PC-3 (cell line): ENCODE measurements at regions not wholly inside any gene's neighbourhood (a gene's known extent, or its start where the extent isn't known, plus 50 kb on each side); places are given as distances from the start of the nearest gene placed in this dataset.

Experiments used
- CTCF ChIP-seq: fragments of 300-600 bp; sonication (generic); conservative IDR thresholded peaks from 2 replicates; pipeline ENCODE4 v1.5.1; 2017; ENCODE audit warnings: antibody characterized with exemption, low read depth, mild to moderate bottlenecking, low read length
- EZH2 ChIP-seq: fragments of 300-600 bp; sonication (generic); IDR thresholded peaks from one replicate; pipeline ENCODE4 v1.6.1; 2017; ENCODE audit warnings: antibody characterized with exemption, mild to moderate bottlenecking, low read length; ENCODE audit not compliant: unreplicated experiment

DNA sequence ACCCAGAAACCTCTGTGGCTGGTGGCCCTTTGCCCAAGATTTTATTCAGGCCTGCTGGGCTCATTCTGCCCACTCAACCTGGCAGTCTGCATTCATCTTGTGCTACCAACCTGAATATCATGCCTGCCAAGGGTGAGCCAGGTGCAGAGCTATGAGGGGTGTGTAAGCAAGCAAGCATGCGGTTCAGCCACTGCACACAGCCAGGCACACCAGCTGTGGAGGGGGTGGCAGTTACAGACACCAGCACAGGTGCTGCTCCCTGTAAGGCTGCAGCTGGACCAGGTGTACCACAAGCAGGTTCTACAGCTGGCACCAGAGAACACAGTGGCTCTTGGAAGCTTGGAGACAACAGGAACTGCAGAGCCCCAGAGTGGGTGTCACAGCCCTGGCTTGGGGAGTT, 633.2 kb downstream of the FBXO15 start:
- TF ChIP-seq CTCF (no peak), EZH2 (no peak)
